ENCODE measurements at regions not wholly inside any gene's neighbourhood (a gene's known extent, or its start where the extent isn't known, plus 50 kb on each side); places are given as distances from the start of the nearest gene placed in this dataset.

DNA sequence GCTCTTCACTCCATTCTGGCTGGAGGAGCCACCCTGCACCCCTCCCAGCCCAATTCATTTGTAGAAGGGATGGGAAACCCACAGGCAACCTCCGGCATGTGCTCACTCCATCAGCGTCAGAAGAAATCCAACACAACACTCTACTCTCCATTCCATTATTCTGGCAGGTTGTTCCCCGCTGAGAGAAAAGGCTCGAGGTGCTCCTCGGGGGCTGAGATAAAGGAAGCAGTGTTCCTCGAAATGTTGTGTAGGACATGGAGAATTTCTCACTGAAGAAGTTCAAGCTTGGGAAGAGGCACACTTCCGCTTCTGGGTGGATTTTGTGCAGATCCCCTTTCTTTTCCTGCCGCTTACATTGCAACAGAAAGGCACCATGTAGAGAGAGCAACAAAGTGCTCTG is 355.0 kb upstream of the CFAP20DC start:
- DNase-seq: no peak
- ChIA-PET POLR2A (ENCODE audit: unreplicated experiment) (no interaction called here), CTCF (no interaction called here)
- intact Hi-C loops (cut with micrococcal nuclease; ENCODE audit: unreplicated experiment): no loop called here
- Histone ChIP-seq H3K4me3 (no peak overlapping the region), H3K79me2 (ENCODE audit: low read depth) (no peaks in the 10 kb centered on the region), H3K9me3 (ENCODE audit: insufficient read depth, low read depth) (no peaks in the 10 kb centered on the region), H3K27ac (no peak overlapping the region), H3K27me3 (ENCODE audit: insufficient read depth, low read depth) (no peaks in the 10 kb centered on the region), H3F3A (ENCODE audit: insufficient read depth, low read depth) (no peaks in the 10 kb centered on the region), H3K36me3 (ENCODE audit: low read depth) (no peaks in the 10 kb centered on the region), H3K4me1 (replicated peaks; ENCODE audit: insufficient read depth) (no peaks in the 10 kb centered on the region), H3K9me2 (ENCODE audit: insufficient read depth) (no peaks in the 10 kb centered on the region), H3K4me2 (no peak overlapping the region), H2AFZ (no peak overlapping the region), H4K20me1 (ENCODE audit: insufficient read depth) (no peaks in the 10 kb centered on the region)
- no peak for TF ChIP-seq EZH2 (IDR thresholded peaks at IDR 0.05; ENCODE audit: low read depth)
- TF ChIP-seq, protein P1, sequence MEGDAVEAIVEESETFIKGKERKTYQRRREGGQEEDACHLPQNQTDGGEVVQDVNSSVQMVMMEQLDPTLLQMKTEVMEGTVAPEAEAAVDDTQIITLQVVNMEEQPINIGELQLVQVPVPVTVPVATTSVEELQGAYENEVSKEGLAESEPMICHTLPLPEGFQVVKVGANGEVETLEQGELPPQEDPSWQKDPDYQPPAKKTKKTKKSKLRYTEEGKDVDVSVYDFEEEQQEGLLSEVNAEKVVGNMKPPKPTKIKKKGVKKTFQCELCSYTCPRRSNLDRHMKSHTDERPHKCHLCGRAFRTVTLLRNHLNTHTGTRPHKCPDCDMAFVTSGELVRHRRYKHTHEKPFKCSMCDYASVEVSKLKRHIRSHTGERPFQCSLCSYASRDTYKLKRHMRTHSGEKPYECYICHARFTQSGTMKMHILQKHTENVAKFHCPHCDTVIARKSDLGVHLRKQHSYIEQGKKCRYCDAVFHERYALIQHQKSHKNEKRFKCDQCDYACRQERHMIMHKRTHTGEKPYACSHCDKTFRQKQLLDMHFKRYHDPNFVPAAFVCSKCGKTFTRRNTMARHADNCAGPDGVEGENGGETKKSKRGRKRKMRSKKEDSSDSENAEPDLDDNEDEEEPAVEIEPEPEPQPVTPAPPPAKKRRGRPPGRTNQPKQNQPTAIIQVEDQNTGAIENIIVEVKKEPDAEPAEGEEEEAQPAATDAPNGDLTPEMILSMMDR (conservative IDR thresholded peaks at IDR 0.05): no peak
- no TSS peak for BruUV-seq (replicated peaks)

DNA sequence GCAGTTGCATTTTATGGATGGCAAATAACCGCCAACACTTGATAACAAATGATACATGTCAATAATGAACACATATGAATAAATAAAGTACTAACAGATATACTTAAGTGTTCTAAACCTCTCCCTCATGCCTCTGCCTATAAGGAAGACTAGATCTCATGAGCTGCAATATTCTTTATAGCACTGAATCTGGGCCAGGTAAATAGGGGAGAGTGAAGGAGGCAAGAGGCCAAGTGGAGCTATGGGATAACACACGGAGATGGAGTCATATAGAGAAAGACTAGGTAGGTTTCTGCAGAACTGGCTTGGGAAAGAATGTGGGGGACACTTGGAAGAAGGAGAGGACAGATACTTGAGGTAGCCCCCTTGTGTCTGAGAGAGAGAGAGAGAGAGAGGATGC is 354.2 kb upstream of the CFAP20DC start:
- Histone ChIP-seq H3K4me3 (no peak overlapping the region), H3K36me3 (ENCODE audit: low read depth) (no peaks in the 10 kb centered on the region), H2AFZ (no peak overlapping the region), H3K4me2 (no peak overlapping the region), H3K79me2 (ENCODE audit: low read depth) (no peaks in the 10 kb centered on the region), H3K27me3 (ENCODE audit: insufficient read depth, low read depth) (no peaks in the 10 kb centered on the region), H4K20me1 (ENCODE audit: insufficient read depth) (no peaks in the 10 kb centered on the region), H3K9me3 (ENCODE audit: insufficient read depth, low read depth) (no peaks in the 10 kb centered on the region), H3K9me2 (ENCODE audit: insufficient read depth) (no peaks in the 10 kb centered on the region), H3K4me1 (replicated peaks; ENCODE audit: insufficient read depth) (no peaks in the 10 kb centered on the region), H3F3A (ENCODE audit: insufficient read depth, low read depth) (no peaks in the 10 kb centered on the region), H3K27ac (no peak overlapping the region)
- DNase-seq: no peak
- no TSS peak for BruUV-seq (replicated peaks)
- TF ChIP-seq, protein P1 (conservative IDR thresholded peaks at IDR 0.05): no peak
- TF ChIP-seq EZH2 (IDR thresholded peaks at IDR 0.05; ENCODE audit: low read depth): no peak
- POLR2A ChIA-PET (ENCODE audit: unreplicated experiment): no interaction called here
- intact Hi-C loops (cut with micrococcal nuclease; ENCODE audit: unreplicated experiment): no loop called here
- CTCF ChIA-PET: no interaction called here

GRCh38 chr3:59401924-59402323 is 352.1 kb upstream of the CFAP20DC start:
- no peak overlapping the region for H3K4me2 ChIP-seq
- no peaks in the 10 kb centered on the region for H4K20me1 ChIP-seq (ENCODE audit: insufficient read depth)
- CTCF ChIA-PET: no interaction called here
- intact Hi-C loops (cut with micrococcal nuclease; ENCODE audit: unreplicated experiment): no loop called here
- POLR2A ChIA-PET (ENCODE audit: unreplicated experiment): no interaction called here
- no peak overlapping the region for H3K27ac ChIP-seq
- no peaks in the 10 kb centered on the region for H3F3A ChIP-seq (ENCODE audit: insufficient read depth, low read depth)
- H3K4me3 ChIP-seq: no peak overlapping the region
- no TSS peak for BruUV-seq (replicated peaks)
- DNase-seq: no peak
- no peak overlapping the region for H2AFZ ChIP-seq
- no peaks in the 10 kb centered on the region for H3K79me2 ChIP-seq (ENCODE audit: low read depth)
- no peaks in the 10 kb centered on the region for H3K9me2 ChIP-seq (ENCODE audit: insufficient read depth)
- H3K36me3 ChIP-seq (ENCODE audit: low read depth): no peaks in the 10 kb centered on the region
- TF ChIP-seq, protein P1 (conservative IDR thresholded peaks at IDR 0.05): no peak
- no peak for TF ChIP-seq EZH2 (IDR thresholded peaks at IDR 0.05; ENCODE audit: low read depth)
- H3K27me3 ChIP-seq (ENCODE audit: insufficient read depth, low read depth): no peaks in the 10 kb centered on the region
- no peaks in the 10 kb centered on the region for H3K4me1 ChIP-seq (replicated peaks; ENCODE audit: insufficient read depth)
- H3K9me3 ChIP-seq (ENCODE audit: insufficient read depth, low read depth): no peaks in the 10 kb centered on the region

All from PC-9 (cell line).